Mucosa of descending colon (tissue), 3 donors: ENCODE measurements at regions not wholly inside any gene's neighbourhood (a gene's known extent, or its start where the extent isn't known, plus 50 kb on each side); places are given as distances from the start of the nearest gene placed in this dataset.
A peak's percentile ranks its signal among the peaks of the same experiment; 100 is the strongest.
"Not testable (repeated sequence)": the region's sequence is repeated elsewhere in the genome, so short reads cannot be mapped to it uniquely, and the experiment has no call there.

Experiments
- ATAC-seq: fragments of 200-7000 bp; cut with Tn5 transposase; one replicate; pipeline ENCODE4 v1.9.1; 2020; ENCODE audit warnings: mild to moderate bottlenecking, moderate library complexity
- DNase-seq, 3 donors: peaks; one replicate each; pipeline ENCODE4 v3.0.0-alpha.2; 2020
- H3K36me3 ChIP-seq: fragments of 200-600 bp; one replicate; pipeline ENCODE4 v1.8.0; 2021; ENCODE audit warnings: low read depth, mild to moderate bottlenecking
- H3K4me1 ChIP-seq: fragments of 200-600 bp; one replicate; pipeline ENCODE4 v1.8.0; 2021; ENCODE audit warnings: low read depth, mild to moderate bottlenecking
- H3K4me3 ChIP-seq: fragments of 200-600 bp; one replicate; pipeline ENCODE4 v1.8.0; 2021; ENCODE audit warnings: mild to moderate bottlenecking
- H3K9me3 ChIP-seq: fragments of 200-600 bp; one replicate; pipeline ENCODE4 v1.8.0; 2021; ENCODE audit warnings: mild to moderate bottlenecking
- CTCF ChIP-seq: fragments of 200-600 bp; IDR thresholded peaks from one replicate; pipeline ENCODE4 v1.8.0; 2022; ENCODE audit warnings: antibody characterized with exemption, mild to moderate bottlenecking
- intact Hi-C, 2 donors: fragments of 100-400 bp; cut with DNase I in 1 of 2; cut with micrococcal nuclease in 1 of 2; formaldehyde crosslinking; loops; one replicate each; pipeline versions ENCODE4 v1.11.0 to v1.11.1; 2022; cut with DNase I, micrococcal nuclease
- donor health status: DM: no; HTN: no; CAD: no; lungs with moderate emphysema.
- donor health status: DM: no; HTN: no; CAD: no.
- donor health status: DM: no; HTN: yes; CAD: no.

- DNase-seq: peak in 1 of 3 donors; percentile 26
Observed at GRCh38 chr6:27650620-27651370, 177.9 kb upstream of the ZNF184 start.

GRCh38 chr6:27644528-27644927, 171.6 kb upstream of the ZNF184 start:
- DNase-seq: no peak
- Histone ChIP-seq H3K36me3 (no peaks in the 10 kb centered on the region), H3K4me1 (no peaks in the 10 kb centered on the region), H3K9me3 (no peaks in the 10 kb centered on the region), H3K4me3 (no peak overlapping the region)
- intact Hi-C loops: no loop called here
- ATAC-seq: no peak
- no peak for TF ChIP-seq CTCF

More at GRCh38 chr6:27650620-27651370, 177.9 kb upstream of the ZNF184 start:
- H3K9me3 ChIP-seq: no peaks in the 10 kb centered on the region
- H3K4me1 ChIP-seq: no peaks in the 10 kb centered on the region
- H3K4me3 ChIP-seq: no peak overlapping the region
- peak; percentile 58 for ATAC-seq
- TF ChIP-seq CTCF: no peak
- no peaks in the 10 kb centered on the region for H3K36me3 ChIP-seq
- intact Hi-C loops: no loop called here

- Histone ChIP-seq H3K36me3 (no peaks in the 10 kb centered on the region), H3K4me3 (no peak overlapping the region), H3K4me1 (no peaks in the 10 kb centered on the region), H3K9me3 (no peaks in the 10 kb centered on the region)
- no peak for ATAC-seq
- TF ChIP-seq CTCF: no peak
- no peak for DNase-seq
- intact Hi-C loops: no loop called here
Observed at GRCh38 chr6:27642744-27643456, 170.0 kb upstream of the ZNF184 start.

GRCh38 chr6:27635886-27636285, 163.0 kb upstream of the ZNF184 start:
- H3K4me1 ChIP-seq, ATAC-seq, H3K36me3 ChIP-seq, H3K9me3 ChIP-seq, H3K4me3 ChIP-seq, intact Hi-C loops, DNase-seq: not testable (repeated sequence)

- H3K36me3 ChIP-seq, intact Hi-C loops, H3K4me3 ChIP-seq, H3K4me1 ChIP-seq, H3K9me3 ChIP-seq: not testable (repeated sequence)
- DNase-seq (peak in 1 of 3 donors; percentile 57), ATAC-seq (peak; percentile 59)
Observed at GRCh38 chr6:27633221-27633688, 160.3 kb upstream of the ZNF184 start.

- intact Hi-C loops: no loop called here
- H3K9me3 ChIP-seq: no peaks in the 10 kb centered on the region
- peaks cover 10% of the 10 kb centered on the region for H3K4me1 ChIP-seq
- ATAC-seq: no peak
- no peaks in the 10 kb centered on the region for H3K36me3 ChIP-seq
- no peak for DNase-seq
- TF ChIP-seq CTCF: no peak
- H3K4me3 ChIP-seq: no peak overlapping the region
Observed at GRCh38 chr6:27631609-27631916, 158.7 kb upstream of the ZNF184 start.
